SK-N-SH treated with all-trans-retinoic acid at 6 μM for 48 hours (cell line): ENCODE measurements at regions not wholly inside any gene's neighbourhood (a gene's known extent, or its start where the extent isn't known, plus 50 kb on each side); places are given as distances from the start of the nearest gene placed in this dataset.

ENCODE experiments used
- ESRRG ChIP-seq: fragments of 250-450 bp; sonication (Bioruptor Pico); IDR thresholded peaks from 2 replicates; pipeline ENCODE4 v1.6.1; 2021; ENCODE audit warnings: mild to moderate bottlenecking
- GLIS3 ChIP-seq: fragments of 250-450 bp; sonication (Bioruptor Pico); IDR thresholded peaks from 2 replicates; pipeline ENCODE4 v1.5.0; 2020; ENCODE audit warnings: mild to moderate bottlenecking, moderate library complexity
- RARB ChIP-seq: fragments of 250-450 bp; sonication (Bioruptor Pico); IDR thresholded peaks from 2 replicates; pipeline ENCODE4 v1.8.0; 2021; ENCODE audit warnings: mild to moderate bottlenecking, moderate library complexity
- TCF4 ChIP-seq: fragments of 250-450 bp; sonication (Bioruptor Pico); IDR thresholded peaks from 2 replicates; pipeline ENCODE4 v1.8.0; 2021; ENCODE audit warnings: mild to moderate bottlenecking, moderate library complexity, borderline replicate concordance
- TOX ChIP-seq: fragments of 250-450 bp; sonication (Bioruptor Pico); IDR thresholded peaks from 2 replicates; pipeline ENCODE4 v1.8.0; 2021; ENCODE audit warnings: mild to moderate bottlenecking, moderate library complexity, borderline replicate concordance
- TF ChIP-seq, protein P1 (sequence below): fragments of 250-450 bp; sonication (Bioruptor Pico); IDR thresholded peaks from 2 replicates; pipeline ENCODE4 v1.8.0; 2020; ENCODE audit warnings: mild to moderate bottlenecking, moderate library complexity, borderline replicate concordance

DNA sequence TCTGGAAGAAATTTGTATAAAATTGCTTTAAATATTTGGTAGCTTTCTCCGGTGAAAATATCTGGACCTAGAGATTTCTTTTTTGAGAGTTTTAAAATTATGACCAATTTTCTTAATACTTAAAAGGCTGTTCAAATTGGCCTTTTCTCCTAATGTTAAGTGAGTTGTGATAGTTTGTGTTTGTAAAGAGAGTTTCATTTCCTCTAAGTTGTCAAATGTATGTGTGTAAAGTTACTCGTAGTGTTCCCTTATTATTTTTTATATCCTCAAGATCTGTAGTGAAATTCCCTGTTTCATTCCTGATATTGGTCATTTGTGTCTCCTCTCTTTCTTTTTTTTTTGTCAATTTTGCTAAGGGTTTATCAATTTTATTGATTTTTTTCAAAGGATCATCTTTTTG is 92.6 kb upstream of the CTNNB1 start:
- TF ChIP-seq TCF4 (CRISPR knock-in tag): no peak
- TF ChIP-seq, protein P1, sequence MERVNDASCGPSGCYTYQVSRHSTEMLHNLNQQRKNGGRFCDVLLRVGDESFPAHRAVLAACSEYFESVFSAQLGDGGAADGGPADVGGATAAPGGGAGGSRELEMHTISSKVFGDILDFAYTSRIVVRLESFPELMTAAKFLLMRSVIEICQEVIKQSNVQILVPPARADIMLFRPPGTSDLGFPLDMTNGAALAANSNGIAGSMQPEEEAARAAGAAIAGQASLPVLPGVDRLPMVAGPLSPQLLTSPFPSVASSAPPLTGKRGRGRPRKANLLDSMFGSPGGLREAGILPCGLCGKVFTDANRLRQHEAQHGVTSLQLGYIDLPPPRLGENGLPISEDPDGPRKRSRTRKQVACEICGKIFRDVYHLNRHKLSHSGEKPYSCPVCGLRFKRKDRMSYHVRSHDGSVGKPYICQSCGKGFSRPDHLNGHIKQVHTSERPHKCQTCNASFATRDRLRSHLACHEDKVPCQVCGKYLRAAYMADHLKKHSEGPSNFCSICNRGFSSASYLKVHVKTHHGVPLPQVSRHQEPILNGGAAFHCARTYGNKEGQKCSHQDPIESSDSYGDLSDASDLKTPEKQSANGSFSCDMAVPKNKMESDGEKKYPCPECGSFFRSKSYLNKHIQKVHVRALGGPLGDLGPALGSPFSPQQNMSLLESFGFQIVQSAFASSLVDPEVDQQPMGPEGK (CRISPR knock-in tag): no peak
- TF ChIP-seq GLIS3: no peak
- no peak for TF ChIP-seq TOX
- TF ChIP-seq RARB: no peak
- TF ChIP-seq ESRRG (CRISPR knock-in tag): no peak
